ENCODE measurements at regions not wholly inside any gene's neighbourhood (a gene's known extent, or its start where the extent isn't known, plus 50 kb on each side); places are given as distances from the start of the nearest gene placed in this dataset.
A peak's percentile ranks its signal among the peaks of the same experiment; 100 is the strongest.

DNA sequence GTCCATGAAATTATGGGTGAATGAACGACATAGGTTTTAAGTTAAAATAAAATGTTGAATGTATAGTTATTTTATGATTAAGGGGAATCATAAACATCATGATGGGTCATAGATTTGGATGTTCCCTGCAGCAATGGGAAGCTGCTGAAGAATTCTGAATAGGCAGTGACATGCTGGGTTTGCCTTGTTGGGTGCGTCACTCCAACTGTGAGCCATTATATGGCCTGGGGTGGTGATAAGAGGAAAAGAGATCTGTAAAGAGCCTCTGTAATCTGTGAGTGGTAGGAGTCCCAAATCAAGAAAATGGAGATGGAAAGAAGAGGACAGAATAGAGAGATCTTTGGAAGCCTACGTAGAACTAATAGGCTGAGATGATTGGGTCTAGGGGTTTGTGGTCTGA, 58.1 kb upstream of the GPR26 start:
- no peak for DNase-seq (ENCODE audit: low spot score)

GRCh38 chr10:123611243-123611642, 54.9 kb upstream of the GPR26 start:
- no peak for DNase-seq (ENCODE audit: low spot score)

GRCh38 chr10:123611876-123612275, 54.3 kb upstream of the GPR26 start:
- DNase-seq (ENCODE audit: low spot score), result no peak

DNA sequence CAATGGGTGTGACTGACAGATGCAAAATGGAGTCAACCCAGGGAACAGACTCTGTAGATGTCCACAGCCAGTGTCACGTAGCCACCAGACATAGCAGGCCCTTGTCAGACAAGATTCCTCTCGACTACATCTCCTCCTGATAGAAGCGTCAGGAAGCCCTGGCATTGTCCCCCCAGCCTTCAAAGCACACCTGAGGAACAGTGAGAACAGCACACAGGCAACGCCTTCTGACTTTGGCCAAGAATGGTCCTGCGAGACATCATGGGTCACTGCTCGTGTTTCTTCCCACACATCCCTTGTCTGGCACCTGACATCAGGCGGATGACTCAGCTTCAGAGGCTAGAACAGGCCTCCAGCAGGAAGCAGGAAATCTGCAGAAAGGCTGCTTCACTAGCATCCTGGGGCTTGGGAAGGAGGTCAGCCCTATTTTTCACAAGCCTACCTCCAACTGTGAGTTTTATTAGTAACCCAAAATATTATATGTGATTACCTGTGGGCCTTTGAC, 52.8 kb upstream of the GPR26 start:
- DNase-seq (ENCODE audit: low spot score), result no peak

GRCh38 chr10:123614888-123615287, 51.3 kb upstream of the GPR26 start:
- peak; percentile 23 for DNase-seq (ENCODE audit: low spot score)
